ENCODE measurements at regions not wholly inside any gene's neighbourhood (a gene's known extent, or its start where the extent isn't known, plus 50 kb on each side); places are given as distances from the start of the nearest gene placed in this dataset.

- no peak for TF ChIP-seq CTCF (IDR thresholded peaks at IDR 0.05)
- Histone ChIP-seq H3K36me3 (no peaks in the 10 kb centered on the region), H3K27me3 (no peaks in the 10 kb centered on the region), H3K4me1 (no peaks in the 10 kb centered on the region), H3K4me3 (no peak overlapping the region), H3K27ac (no peak overlapping the region), H3K9me3 (no peaks in the 10 kb centered on the region)
- DNase-seq (ENCODE audit: low spot score): no peak
Measured at GRCh38 chr13:105340061-105340606, 1195.3 kb downstream of the EFNB2 start.

GRCh38 chr13:105338773-105339172 is 1196.7 kb downstream of the EFNB2 start:
- Histone ChIP-seq H3K9me3 (no peaks in the 10 kb centered on the region), H3K4me1 (no peaks in the 10 kb centered on the region), H3K27ac (no peak overlapping the region), H3K27me3 (no peaks in the 10 kb centered on the region), H3K36me3 (no peaks in the 10 kb centered on the region), H3K4me3 (no peak overlapping the region)
- no peak for TF ChIP-seq CTCF (IDR thresholded peaks at IDR 0.05)
- no peak for DNase-seq (ENCODE audit: low spot score)

GRCh38 chr13:105338006-105338405 is 1197.5 kb downstream of the EFNB2 start:
- H3K27me3 ChIP-seq: no peaks in the 10 kb centered on the region
- H3K4me3 ChIP-seq: no peak overlapping the region
- no peaks in the 10 kb centered on the region for H3K4me1 ChIP-seq
- H3K27ac ChIP-seq: no peak overlapping the region
- DNase-seq (ENCODE audit: low spot score): no peak
- H3K9me3 ChIP-seq: no peaks in the 10 kb centered on the region
- no peak for TF ChIP-seq CTCF (IDR thresholded peaks at IDR 0.05)
- H3K36me3 ChIP-seq: no peaks in the 10 kb centered on the region

GRCh38 chr13:105336706-105337576 is 1198.5 kb downstream of the EFNB2 start:
- no peak for TF ChIP-seq CTCF (IDR thresholded peaks at IDR 0.05)
- no peak overlapping the region for H3K27ac ChIP-seq
- H3K4me1 ChIP-seq: no peaks in the 10 kb centered on the region

GRCh38 chr13:105334211-105334610 is 1201.3 kb downstream of the EFNB2 start:
- Histone ChIP-seq H3K27ac (no peak overlapping the region), H3K36me3 (no peaks in the 10 kb centered on the region), H3K4me1 (no peaks in the 10 kb centered on the region), H3K4me3 (no peak overlapping the region), H3K27me3 (no peaks in the 10 kb centered on the region), H3K9me3 (no peaks in the 10 kb centered on the region)
- no peak for TF ChIP-seq CTCF (IDR thresholded peaks at IDR 0.05)
- DNase-seq (ENCODE audit: low spot score): no peak

More at GRCh38 chr13:105336706-105337576, 1198.5 kb downstream of the EFNB2 start:
- H3K36me3 ChIP-seq: no peaks in the 10 kb centered on the region
- no peaks in the 10 kb centered on the region for H3K27me3 ChIP-seq
- H3K9me3 ChIP-seq: no peaks in the 10 kb centered on the region
- no peak overlapping the region for H3K4me3 ChIP-seq
- DNase-seq (ENCODE audit: low spot score): no peak

Data from right atrium auricular region (tissue), 2 donors.